HFF-Myc (cell line): ENCODE measurements at regions not wholly inside any gene's neighbourhood (a gene's known extent, or its start where the extent isn't known, plus 50 kb on each side); places are given as distances from the start of the nearest gene placed in this dataset.

Source experiments
- DNase-seq: peaks from one replicate; pipeline ENCODE4 v3.0.0-alpha.2; 2011; ENCODE audit warnings: low read depth; ENCODE audit errors: extremely low read depth
- H3K4me3 ChIP-seq: replicated peaks from 2 replicates; pipeline ENCODE4 v1.5.1; 2011; ENCODE audit warnings: low read depth, mild to moderate bottlenecking, control low read depth, low read length
- CTCF ChIP-seq: IDR thresholded peaks from 2 replicates; pipeline ENCODE4 v1.5.1; 2012; ENCODE audit warnings: mild to moderate bottlenecking, low read depth, low read length, control low read depth; ENCODE audit errors: missing control alignments

- no peak for TF ChIP-seq CTCF
- no peak overlapping the region for H3K4me3 ChIP-seq
- no peak for DNase-seq
Measured at GRCh38 chr3:159534496-159534895, 454.1 kb upstream of the IL12A start.

GRCh38 chr3:159536876-159537275, 451.8 kb upstream of the IL12A start:
- TF ChIP-seq CTCF = no peak
- DNase-seq = no peak
- H3K4me3 ChIP-seq = no peak overlapping the region

GRCh38 chr3:159538507-159538906, 450.1 kb upstream of the IL12A start:
- DNase-seq = no peak
- TF ChIP-seq CTCF = no peak
- H3K4me3 ChIP-seq = no peak overlapping the region

- H3K4me3 ChIP-seq = no peak overlapping the region
- TF ChIP-seq CTCF = no peak
- DNase-seq = no peak
Measured at GRCh38 chr3:159540882-159541495, 447.6 kb upstream of the IL12A start.

GRCh38 chr3:159548675-159549335, 439.8 kb upstream of the IL12A start:
- H3K4me3 ChIP-seq = no peak overlapping the region
- TF ChIP-seq CTCF = no peak
- no peak for DNase-seq

- DNase-seq = no peak
- TF ChIP-seq CTCF = no peak
- H3K4me3 ChIP-seq = no peak overlapping the region
Measured at GRCh38 chr3:159555205-159555604, 433.4 kb upstream of the IL12A start.
